ENCODE measurements at regions not wholly inside any gene's neighbourhood (a gene's known extent, or its start where the extent isn't known, plus 50 kb on each side); places are given as distances from the start of the nearest gene placed in this dataset.

GRCh38 chr3:72114773-72115172 is 329.8 kb upstream of the PROK2 start:
- TF ChIP-seq CTCF (IDR thresholded peaks at IDR 0.05; ENCODE audit: low read depth, low read length, missing control alignments), result no peak
- no peak for DNase-seq (ENCODE audit: low read depth)
- in situ Hi-C loops (cut with HindIII; ENCODE audit: low sequenced_read_pairs), result no loop called here
- H3K4me3 ChIP-seq (ENCODE audit: low read depth, low read length), result no peak overlapping the region

- DNase-seq (ENCODE audit: low read depth), result no peak
- in situ Hi-C loops (cut with HindIII; ENCODE audit: low sequenced_read_pairs), result no loop called here
- no peak for TF ChIP-seq CTCF (IDR thresholded peaks at IDR 0.05; ENCODE audit: low read depth, low read length, missing control alignments)
- H3K4me3 ChIP-seq (ENCODE audit: low read depth, low read length), result no peak overlapping the region
Observed at GRCh38 chr3:72113964-72114363, 329.0 kb upstream of the PROK2 start.

GRCh38 chr3:72113564-72113963 is 328.6 kb upstream of the PROK2 start:
- in situ Hi-C loops (cut with HindIII; ENCODE audit: low sequenced_read_pairs), result no loop called here
- H3K4me3 ChIP-seq (ENCODE audit: low read depth, low read length), result no peak overlapping the region
- DNase-seq (ENCODE audit: low read depth), result no peak
- no peak for TF ChIP-seq CTCF (IDR thresholded peaks at IDR 0.05; ENCODE audit: low read depth, low read length, missing control alignments)

- no peak overlapping the region for H3K4me3 ChIP-seq (ENCODE audit: low read depth, low read length)
- no peak for DNase-seq (ENCODE audit: low read depth)
- in situ Hi-C loops (cut with HindIII; ENCODE audit: low sequenced_read_pairs), result no loop called here
- TF ChIP-seq CTCF (IDR thresholded peaks at IDR 0.05; ENCODE audit: low read depth, low read length, missing control alignments), result no peak
Observed at GRCh38 chr3:72112435-72112834, 327.5 kb upstream of the PROK2 start.

GRCh38 chr3:72111265-72112205 is 326.6 kb upstream of the PROK2 start:
- DNase-seq (ENCODE audit: low read depth), result no peak
- in situ Hi-C loops (cut with HindIII; ENCODE audit: low sequenced_read_pairs), result no loop called here
- H3K4me3 ChIP-seq (ENCODE audit: low read depth, low read length), result no peak overlapping the region
- TF ChIP-seq CTCF (IDR thresholded peaks at IDR 0.05; ENCODE audit: low read depth, low read length, missing control alignments), result no peak

GRCh38 chr3:72109327-72110259 is 324.6 kb upstream of the PROK2 start:
- no peak for TF ChIP-seq CTCF (IDR thresholded peaks at IDR 0.05; ENCODE audit: low read depth, low read length, missing control alignments)
- in situ Hi-C loops (cut with HindIII; ENCODE audit: low sequenced_read_pairs), result no loop called here
- no peak for DNase-seq (ENCODE audit: low read depth)
- no peak overlapping the region for H3K4me3 ChIP-seq (ENCODE audit: low read depth, low read length)
